Spleen (tissue), 11 donors: ENCODE measurements at regions not wholly inside any gene's neighbourhood (a gene's known extent, or its start where the extent isn't known, plus 50 kb on each side); places are given as distances from the start of the nearest gene placed in this dataset.
A peak's percentile ranks its signal among the peaks of the same experiment; 100 is the strongest.

Experiments used
- DNase-seq: peaks from one replicate; pipeline ENCODE4 v3.0.0-alpha.2; 2020
- H3K27ac ChIP-seq, 8 donors: fragments of 200-600 bp; sonication (generic) in 7 of 8; 1 replicate in 4 of 8; 2 replicates in 4 of 8; pipeline versions ENCODE4 v1.5.0 to v1.8.0; 2016 to 2021; ENCODE audit warnings: inconsistent platforms in 4 of 8, mild to moderate bottlenecking in 4 of 8, moderate library complexity in 1 of 8
- H3K27me3 ChIP-seq, 7 donors: fragments of 200-600 bp; sonication (generic) in 6 of 7; replicated peaks in 1 of 7; 1 replicate in 4 of 7; 2 replicates in 3 of 7; pipeline versions ENCODE4 v1.5.0 to v1.8.0; 2016 to 2021; ENCODE audit warnings: inconsistent platforms in 3 of 7, mild to moderate bottlenecking in 1 of 7
- H3K36me3 ChIP-seq, 6 donors: fragments of 200-600 bp; sonication (generic) in 5 of 6; 1 replicate in 4 of 6; 2 replicates in 2 of 6; pipeline versions ENCODE4 v1.5.0 to v1.8.0; 2016 to 2021; ENCODE audit warnings: inconsistent platforms in 2 of 6
- H3K4me1 ChIP-seq, 6 donors: fragments of 200-600 bp; sonication (generic) in 5 of 6; 1 replicate in 3 of 6; 2 replicates in 3 of 6; pipeline versions ENCODE4 v1.5.0 to v1.8.0; 2016 to 2021; ENCODE audit warnings: inconsistent platforms in 3 of 6
- H3K4me3 ChIP-seq, 8 donors: fragments of 200-600 bp; sonication (generic) in 7 of 8; 1 replicate in 4 of 8; 2 replicates in 4 of 8; pipeline versions ENCODE4 v1.5.0 to v1.8.0; 2016 to 2021; ENCODE audit warnings: inconsistent platforms in 4 of 8, mild to moderate bottlenecking in 4 of 8, moderate library complexity in 2 of 8
- H3K9me3 ChIP-seq, 8 donors: fragments of 200-600 bp; sonication (generic) in 7 of 8; 1 replicate in 4 of 8; 2 replicates in 4 of 8; pipeline versions ENCODE4 v1.5.0 to v1.8.0; 2016 to 2021; ENCODE audit warnings: inconsistent platforms in 4 of 8
- CTCF ChIP-seq, 11 experiments: fragments of 200-600 bp in 7 of 11; fragments of 450-650 bp in 4 of 11; sonication (generic) in 4 of 11; IDR thresholded peaks in 8 of 11; conservative IDR thresholded peaks in 3 of 11; 1 replicate in 7 of 11; 2 replicates in 4 of 11; pipeline versions ENCODE4 v1.4.0 to v1.8.0; 2016 to 2021; ENCODE audit warnings: antibody characterized with exemption in 11 of 11, inconsistent platforms in 4 of 11, mild to moderate bottlenecking in 1 of 11
- POLR2A ChIP-seq, 3 donors: fragments of 450-650 bp; IDR thresholded peaks; one replicate each; pipeline ENCODE4 v1.5.1; 2017; ENCODE audit warnings: antibody characterized with exemption in 3 of 3, mild to moderate bottlenecking in 1 of 3
- POLR2AphosphoS5 ChIP-seq, 3 donors: sonication (generic); formaldehyde crosslinking; IDR thresholded peaks; one replicate each; pipeline ENCODE4 v1.5.1; 2017; ENCODE audit warnings: antibody characterized with exemption in 3 of 3
- WGBS, 5 donors: extraction: QIAGEN DNeasy Blood & Tissue Kit in 3 of 5; methylation state at CpG; one replicate each; pipeline versions ENCODE4 v1.1.5 to v1.1.7; 2013 to 2018; 5-methylcytosine and 5-hydroxymethylcytosine counted together
- intact Hi-C: fragments of 100-400 bp; cut with DNase I; formaldehyde crosslinking; loops from one replicate; pipeline ENCODE4 v1.15.0; 2023; ENCODE audit warnings: low total_unique reads
- donor health status: healthy with polysubstance abuse.
- donor health status: DM: no; HTN: no; CAD: no; lungs with moderate emphysema.
- donor health status: DM: no; HTN: no; CAD: no.
- donor health status: Bipolar disorder and iron deficiency.
- donor health status: healthy.
- donor health status: DM: no; HTN: no; CAD: no.
- donor health status: DM: yes; HTN: yes; CAD: no.

- Histone ChIP-seq H3K27me3 (no peaks in the 10 kb centered on the region), H3K36me3 (no peaks in the 10 kb centered on the region), H3K4me3 (no peak overlapping the region), H3K27ac (no peak overlapping the region), H3K4me1 (no peaks in the 10 kb centered on the region), H3K9me3 (peaks cover 0 to 3% (median 0%) of the 10 kb centered on the region in 8 donors)
- TF ChIP-seq POLR2AphosphoS5 (IDR thresholded peaks at IDR 0.05) (no peak), POLR2A (IDR thresholded peaks at IDR 0.05) (no peak), CTCF (IDR thresholded peaks at IDR 0.05 in 8 of 11, conservative IDR thresholded peaks at IDR 0.05 in 3 of 11) (no peak)
- 71 to 86% (median 80%) methylated on average over 10 of the region's 10 CpGs for WGBS, 5 donors
- DNase-seq: no peak
- intact Hi-C loops: no loop called here
These were observed 1050.5 kb upstream of the AUTS2 start for GRCh38 chr7:68547799-68548198.

- no peak for DNase-seq
- 91 to 96% (median 95%) methylated on average over 2 of the region's 2 CpGs for WGBS, 5 donors
- intact Hi-C loops: loop anchor here (5.0 kb wide), 1 partner anchor 52 kb away; no protein-coding TSS in a partner anchor
- Histone ChIP-seq H3K27ac (no peak overlapping the region), H3K4me3 (no peak overlapping the region), H3K27me3 (no peaks in the 10 kb centered on the region), H3K4me1 (no peaks in the 10 kb centered on the region), H3K36me3 (no peaks in the 10 kb centered on the region), H3K9me3 (peaks cover 0 to 6% (median 0%) of the 10 kb centered on the region in 8 donors)
- TF ChIP-seq CTCF (IDR thresholded peaks at IDR 0.05 in 8 of 11, conservative IDR thresholded peaks at IDR 0.05 in 3 of 11): no peak
- TF ChIP-seq POLR2AphosphoS5 (IDR thresholded peaks at IDR 0.05): no peak
- TF ChIP-seq POLR2A (IDR thresholded peaks at IDR 0.05): no peak
These were observed 1048.2 kb upstream of the AUTS2 start for GRCh38 chr7:68550027-68550426.

- 72 to 92% (median 83%) methylated on average over 3 of the region's 3 CpGs for WGBS, 5 donors
- Histone ChIP-seq H3K36me3 (no peaks in the 10 kb centered on the region), H3K27ac (no peak overlapping the region), H3K9me3 (peaks cover 0 to 8% (median 0%) of the 10 kb centered on the region in 8 donors), H3K27me3 (no peaks in the 10 kb centered on the region), H3K4me3 (no peak overlapping the region), H3K4me1 (peaks cover 0 to 3% (median 0%) of the 10 kb centered on the region in 6 donors)
- intact Hi-C loops: loop anchor here (5.0 kb wide), 1 partner anchor 52 kb away; no protein-coding TSS in a partner anchor
- DNase-seq: no peak
- no peak for TF ChIP-seq POLR2AphosphoS5 (IDR thresholded peaks at IDR 0.05)
- TF ChIP-seq CTCF (IDR thresholded peaks at IDR 0.05 in 8 of 11, conservative IDR thresholded peaks at IDR 0.05 in 3 of 11): no peak
- TF ChIP-seq POLR2A (IDR thresholded peaks at IDR 0.05): no peak
These were observed 1047.6 kb upstream of the AUTS2 start for GRCh38 chr7:68550635-68551034.

- H3K4me3 ChIP-seq: no peak overlapping the region
- no peaks in the 10 kb centered on the region for H3K36me3 ChIP-seq
- intact Hi-C loops: no loop called here
- H3K27me3 ChIP-seq: no peaks in the 10 kb centered on the region
- 85 to 94% (median 89%) methylated on average over 3 of the region's 3 CpGs for WGBS, 5 donors
- H3K4me1 ChIP-seq: peaks cover 0 to 8% (median 0%) of the 10 kb centered on the region in 6 donors
- no peak for DNase-seq
- peak overlapping the region in 1 of 8 donors; percentile 23 for H3K27ac ChIP-seq
- TF ChIP-seq POLR2AphosphoS5 (IDR thresholded peaks at IDR 0.05) (no peak), POLR2A (IDR thresholded peaks at IDR 0.05) (no peak), CTCF (IDR thresholded peaks at IDR 0.05 in 8 of 11, conservative IDR thresholded peaks at IDR 0.05 in 3 of 11) (no peak)
- peaks cover 0 to 25% (median 0%) of the 10 kb centered on the region in 8 donors for H3K9me3 ChIP-seq
These were observed 1041.7 kb upstream of the AUTS2 start for GRCh38 chr7:68556537-68556936.
